Colonic mucosa (tissue), 4 donors: ENCODE measurements at regions not wholly inside any gene's neighbourhood (a gene's known extent, or its start where the extent isn't known, plus 50 kb on each side); places are given as distances from the start of the nearest gene placed in this dataset.
"Not testable (repeated sequence)": the region's sequence is repeated elsewhere in the genome, so short reads cannot be mapped to it uniquely, and the experiment has no call there.

Source experiments
- DNase-seq: peaks from one replicate; pipeline ENCODE4 v3.0.0-alpha.2; 2020
- H3K27ac ChIP-seq: fragments of 200-600 bp; one replicate; pipeline ENCODE4 v1.8.0; 2021
- H3K27me3 ChIP-seq: fragments of 200-600 bp; one replicate; pipeline ENCODE4 v1.8.0; 2021
- H3K36me3 ChIP-seq: fragments of 200-600 bp; one replicate; pipeline ENCODE4 v1.8.0; 2021
- H3K4me1 ChIP-seq: fragments of 200-600 bp; one replicate; pipeline ENCODE4 v1.8.0; 2021; ENCODE audit warnings: mild to moderate bottlenecking
- H3K4me3 ChIP-seq: fragments of 200-600 bp; one replicate; pipeline ENCODE4 v1.8.0; 2021
- H3K9ac ChIP-seq, 2 donors: one replicate each; pipeline ENCODE4 v1.7.0; 2013; ENCODE audit warnings: control low read depth in 2 of 2, low read depth in 2 of 2, low read length in 2 of 2
- H3K9me3 ChIP-seq: fragments of 200-600 bp; one replicate; pipeline ENCODE4 v1.8.0; 2021
- intact Hi-C: fragments of 100-400 bp; cut with DNase I; formaldehyde crosslinking; loops from one replicate; pipeline ENCODE4 v1.14.1; 2022
- TF ChIP-seq, protein P1 (sequence below): fragments of 200-600 bp; IDR thresholded peaks from one replicate; pipeline ENCODE4 v1.8.0; 2022; ENCODE audit warnings: antibody characterized with exemption, mild to moderate bottlenecking
- donor health status: healthy.
- donor health status: DM: no; HTN: no; CAD: no.
- donor health status: DM: no; HTN: no; CAD: no.

- no peak overlapping the region for H3K9ac ChIP-seq
These were observed 281.7 kb upstream of the RASGRP1 start for GRCh38 chr15:38846346-38846745.

DNA sequence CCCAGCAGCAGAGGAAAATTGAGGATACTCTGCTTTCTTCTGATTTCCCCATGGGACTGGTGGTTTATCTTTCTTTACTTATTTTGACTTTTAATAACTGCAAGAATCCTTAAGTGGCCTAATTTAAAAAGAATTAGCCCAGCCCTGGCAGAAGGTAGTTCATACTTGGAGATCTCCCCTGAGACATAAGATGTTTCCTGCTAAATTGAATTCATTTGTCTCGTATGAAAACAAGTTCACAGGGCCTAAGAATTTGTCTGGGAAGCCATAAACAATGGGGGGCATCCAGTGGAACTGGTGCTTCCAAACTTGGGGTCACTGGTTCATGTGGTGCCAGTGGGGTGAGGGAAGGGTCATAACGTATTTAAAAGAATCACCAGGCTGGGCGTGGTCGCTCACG lies 283.1 kb upstream of the RASGRP1 start:
- Histone ChIP-seq H3K9ac (no peak overlapping the region), H3K9me3 (no peaks in the 10 kb centered on the region), H3K27me3 (no peaks in the 10 kb centered on the region), H3K4me1 (no peaks in the 10 kb centered on the region), H3K4me3 (no peak overlapping the region), H3K36me3 (no peaks in the 10 kb centered on the region), H3K27ac (no peak overlapping the region)
- intact Hi-C loops = no loop called here
- TF ChIP-seq, protein P1, sequence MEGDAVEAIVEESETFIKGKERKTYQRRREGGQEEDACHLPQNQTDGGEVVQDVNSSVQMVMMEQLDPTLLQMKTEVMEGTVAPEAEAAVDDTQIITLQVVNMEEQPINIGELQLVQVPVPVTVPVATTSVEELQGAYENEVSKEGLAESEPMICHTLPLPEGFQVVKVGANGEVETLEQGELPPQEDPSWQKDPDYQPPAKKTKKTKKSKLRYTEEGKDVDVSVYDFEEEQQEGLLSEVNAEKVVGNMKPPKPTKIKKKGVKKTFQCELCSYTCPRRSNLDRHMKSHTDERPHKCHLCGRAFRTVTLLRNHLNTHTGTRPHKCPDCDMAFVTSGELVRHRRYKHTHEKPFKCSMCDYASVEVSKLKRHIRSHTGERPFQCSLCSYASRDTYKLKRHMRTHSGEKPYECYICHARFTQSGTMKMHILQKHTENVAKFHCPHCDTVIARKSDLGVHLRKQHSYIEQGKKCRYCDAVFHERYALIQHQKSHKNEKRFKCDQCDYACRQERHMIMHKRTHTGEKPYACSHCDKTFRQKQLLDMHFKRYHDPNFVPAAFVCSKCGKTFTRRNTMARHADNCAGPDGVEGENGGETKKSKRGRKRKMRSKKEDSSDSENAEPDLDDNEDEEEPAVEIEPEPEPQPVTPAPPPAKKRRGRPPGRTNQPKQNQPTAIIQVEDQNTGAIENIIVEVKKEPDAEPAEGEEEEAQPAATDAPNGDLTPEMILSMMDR = no peak
- no peak for DNase-seq

More at GRCh38 chr15:38846346-38846745, 281.7 kb upstream of the RASGRP1 start:
- H3K9me3 ChIP-seq = no peaks in the 10 kb centered on the region
- H3K27ac ChIP-seq = no peak overlapping the region
- DNase-seq = no peak
- H3K27me3 ChIP-seq = no peaks in the 10 kb centered on the region
- H3K4me1 ChIP-seq = no peaks in the 10 kb centered on the region
- no peak overlapping the region for H3K4me3 ChIP-seq
- H3K36me3 ChIP-seq = no peaks in the 10 kb centered on the region
- intact Hi-C loops = no loop called here
- TF ChIP-seq, protein P1 = no peak

DNA sequence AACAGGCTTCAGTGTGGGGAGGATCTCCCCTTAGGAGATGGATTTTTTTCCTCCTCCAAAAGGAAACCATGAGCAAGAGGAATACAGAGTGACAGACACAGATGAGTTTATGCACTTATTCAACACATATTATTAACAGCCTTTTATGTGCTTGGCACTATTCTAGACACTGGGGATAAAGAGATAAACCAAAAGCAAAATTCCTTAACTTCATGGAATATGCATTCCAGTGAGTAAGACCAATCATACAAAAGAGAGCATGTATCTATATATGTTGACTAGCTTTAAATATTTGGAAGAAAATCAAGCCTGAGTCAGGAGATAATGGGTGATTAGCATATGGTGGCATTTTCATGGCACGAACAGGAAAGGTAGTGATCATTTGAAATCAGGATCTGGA lies 284.4 kb upstream of the RASGRP1 start:
- H3K4me3 ChIP-seq = no peak overlapping the region
- H3K9ac ChIP-seq = no peak overlapping the region
- no peaks in the 10 kb centered on the region for H3K27me3 ChIP-seq
- H3K9me3 ChIP-seq = no peaks in the 10 kb centered on the region
- no peak for DNase-seq
- H3K36me3 ChIP-seq = no peaks in the 10 kb centered on the region
- H3K4me1 ChIP-seq = no peaks in the 10 kb centered on the region
- intact Hi-C loops = no loop called here
- TF ChIP-seq, protein P1 = no peak
- no peak overlapping the region for H3K27ac ChIP-seq

- H3K4me1 ChIP-seq, intact Hi-C loops, H3K9me3 ChIP-seq, H3K36me3 ChIP-seq, H3K9ac ChIP-seq, H3K27ac ChIP-seq, H3K4me3 ChIP-seq, DNase-seq, H3K27me3 ChIP-seq: not testable (repeated sequence)
These were observed 287.6 kb upstream of the RASGRP1 start for GRCh38 chr15:38852188-38852587.

DNA sequence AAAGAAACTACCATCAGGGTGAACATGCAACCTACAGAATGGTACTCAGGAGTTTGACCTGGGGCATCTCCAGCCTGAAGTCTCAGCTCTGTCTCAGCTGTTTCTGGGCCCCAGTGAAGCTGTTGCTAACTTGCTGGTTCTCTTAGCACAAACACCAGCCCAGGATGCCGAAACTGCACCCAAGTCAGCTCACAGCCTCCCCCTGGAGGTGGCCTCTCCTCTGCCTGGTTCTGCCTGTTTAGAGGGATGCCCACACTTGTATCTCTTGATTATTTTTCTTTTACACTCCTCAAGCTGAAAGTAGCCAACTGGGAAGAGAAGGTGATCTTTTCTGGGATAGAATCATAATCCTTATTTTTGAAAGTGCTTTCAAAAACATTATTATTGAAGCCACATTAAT lies 289.0 kb upstream of the RASGRP1 start:
- Histone ChIP-seq H3K36me3 (no peaks in the 10 kb centered on the region), H3K9ac (no peak overlapping the region), H3K9me3 (no peaks in the 10 kb centered on the region), H3K4me3 (no peak overlapping the region), H3K27ac (no peak overlapping the region), H3K4me1 (no peaks in the 10 kb centered on the region), H3K27me3 (no peaks in the 10 kb centered on the region)
- intact Hi-C loops = no loop called here
- TF ChIP-seq, protein P1 = no peak
- no peak for DNase-seq

GRCh38 chr15:38854506-38854905 lies 289.9 kb upstream of the RASGRP1 start:
- Histone ChIP-seq H3K27me3 (no peaks in the 10 kb centered on the region), H3K4me3 (no peak overlapping the region), H3K4me1 (no peaks in the 10 kb centered on the region), H3K36me3 (no peaks in the 10 kb centered on the region), H3K9me3 (no peaks in the 10 kb centered on the region), H3K27ac (no peak overlapping the region), H3K9ac (no peak overlapping the region)
- intact Hi-C loops = no loop called here
- no peak for DNase-seq
- TF ChIP-seq, protein P1 = no peak
